ENCODE measurements at regions not wholly inside any gene's neighbourhood (a gene's known extent, or its start where the extent isn't known, plus 50 kb on each side); places are given as distances from the start of the nearest gene placed in this dataset.

- no peak for DNase-seq
Measured at GRCh38 chr4:63618883-63619718, 790.1 kb downstream of the TECRL start.

GRCh38 chr4:63607169-63607872 lies 801.9 kb downstream of the TECRL start:
- no peak for DNase-seq

GRCh38 chr4:63589796-63590195 lies 819.5 kb downstream of the TECRL start:
- DNase-seq: no peak

GRCh38 chr4:63583561-63583960 lies 825.7 kb downstream of the TECRL start:
- no peak for DNase-seq

- DNase-seq: no peak
Measured at GRCh38 chr4:63583007-63583406, 826.2 kb downstream of the TECRL start.

- DNase-seq: no peak
Measured at GRCh38 chr4:63580796-63581475, 828.3 kb downstream of the TECRL start.

- no peak for DNase-seq
Measured at GRCh38 chr4:63578383-63578782, 830.9 kb downstream of the TECRL start.

- DNase-seq: no peak
Measured at GRCh38 chr4:63566658-63567057, 842.6 kb downstream of the TECRL start.

- no peak for DNase-seq
Measured at GRCh38 chr4:63563288-63564014, 845.8 kb downstream of the TECRL start.

GRCh38 chr4:63558709-63559108 lies 850.5 kb downstream of the TECRL start:
- no peak for DNase-seq

- DNase-seq: no peak
Measured at GRCh38 chr4:63556332-63556731, 852.9 kb downstream of the TECRL start.

GRCh38 chr4:63553123-63553522 lies 856.1 kb downstream of the TECRL start:
- no peak for DNase-seq

- DNase-seq: no peak
Measured at GRCh38 chr4:63541828-63542227, 867.4 kb downstream of the TECRL start.

- no peak for DNase-seq
Measured at GRCh38 chr4:63529581-63530337, 879.5 kb downstream of the TECRL start.

- DNase-seq: no peak
Measured at GRCh38 chr4:63528256-63528991, 880.8 kb downstream of the TECRL start.

GRCh38 chr4:63526251-63526650 lies 883.0 kb downstream of the TECRL start:
- no peak for DNase-seq

GRCh38 chr4:63524764-63525163 lies 884.5 kb downstream of the TECRL start:
- no peak for DNase-seq

GRCh38 chr4:63505714-63506460 lies 903.4 kb downstream of the TECRL start:
- no peak for DNase-seq

- DNase-seq: no peak
Measured at GRCh38 chr4:63493265-63493664, 916.0 kb downstream of the TECRL start.

- DNase-seq: no peak
Measured at GRCh38 chr4:63492515-63492914, 916.7 kb downstream of the TECRL start.

- no peak for DNase-seq
Measured at GRCh38 chr4:63464393-63464792, 944.9 kb downstream of the TECRL start.

Data from stimulated activated CD4-positive, alpha-beta T cell treated with anti-CD3 and anti-CD28 coated beads, Interleukin-15, amount 100 ng/mL, for 24 hours (primary cell).